Nephron progenitor cell (in vitro differentiated cells): ENCODE measurements at regions not wholly inside any gene's neighbourhood (a gene's known extent, or its start where the extent isn't known, plus 50 kb on each side); places are given as distances from the start of the nearest gene placed in this dataset.

Source experiments
- DNase-seq: peaks from one replicate; pipeline ENCODE4 v3.0.0; 2021
- H3K27ac Mint-ChIP-seq: 2 replicates; pipeline ENCODE4 v1.8.0; 2021; ENCODE audit warnings: mild to moderate bottlenecking, moderate library complexity, mixed read lengths
- H3K27me3 Mint-ChIP-seq: 2 replicates; pipeline ENCODE4 v1.8.0; 2021; ENCODE audit warnings: mild to moderate bottlenecking, low read depth, mixed read lengths; ENCODE audit not compliant: poor library complexity
- H3K36me3 Mint-ChIP-seq: 2 replicates; pipeline ENCODE4 v1.8.0; 2021; ENCODE audit warnings: low read depth, mixed read lengths
- H3K4me1 Mint-ChIP-seq: 2 replicates; pipeline ENCODE4 v1.8.0; 2021; ENCODE audit warnings: mixed read lengths
- H3K4me3 Mint-ChIP-seq: 2 replicates; pipeline ENCODE4 v1.8.0; 2021; ENCODE audit warnings: mild to moderate bottlenecking, moderate library complexity, mixed read lengths
- H3K9me3 Mint-ChIP-seq: 2 replicates; pipeline ENCODE4 v1.8.0; 2021; ENCODE audit warnings: mild to moderate bottlenecking, moderate library complexity, mixed read lengths
- CTCF ChIP-seq: fragments of 200-600 bp; sonication (generic); IDR thresholded peaks from 2 replicates; pipeline ENCODE4 v1.5.0; 2021; ENCODE audit warnings: antibody characterized with exemption

GRCh38 chr17:70454908-70455307 is 285.6 kb downstream of the KCNJ2 start:
- Mint-ChIP-seq H3K27me3 (peaks cover 4% of the 10 kb centered on the region), H3K27ac (no peak overlapping the region), H3K9me3 (peaks cover 19% of the 10 kb centered on the region), H3K4me3 (no peak overlapping the region), H3K36me3 (peaks cover 7% of the 10 kb centered on the region), H3K4me1 (no peaks in the 10 kb centered on the region)
- TF ChIP-seq CTCF: no peak
- DNase-seq: no peak

GRCh38 chr17:70464995-70465394 is 295.7 kb downstream of the KCNJ2 start:
- Mint-ChIP-seq H3K27ac (no peak overlapping the region), H3K36me3 (no peaks in the 10 kb centered on the region), H3K4me3 (no peak overlapping the region), H3K27me3 (no peaks in the 10 kb centered on the region), H3K4me1 (no peaks in the 10 kb centered on the region), H3K9me3 (no peaks in the 10 kb centered on the region)
- TF ChIP-seq CTCF: no peak
- no peak for DNase-seq

GRCh38 chr17:70468661-70469060 is 299.3 kb downstream of the KCNJ2 start:
- Mint-ChIP-seq H3K36me3 (no peaks in the 10 kb centered on the region), H3K4me3 (no peak overlapping the region), H3K27me3 (no peaks in the 10 kb centered on the region), H3K9me3 (no peaks in the 10 kb centered on the region), H3K27ac (no peak overlapping the region), H3K4me1 (no peaks in the 10 kb centered on the region)
- DNase-seq: no peak
- TF ChIP-seq CTCF: no peak

- H3K9me3 Mint-ChIP-seq: no peaks in the 10 kb centered on the region
- no peaks in the 10 kb centered on the region for H3K4me1 Mint-ChIP-seq
- peaks cover 3% of the 10 kb centered on the region for H3K27me3 Mint-ChIP-seq
- TF ChIP-seq CTCF: no peak
- H3K36me3 Mint-ChIP-seq: no peaks in the 10 kb centered on the region
- H3K27ac Mint-ChIP-seq: no peak overlapping the region
- H3K4me3 Mint-ChIP-seq: no peak overlapping the region
- no peak for DNase-seq
Measured at GRCh38 chr17:70473049-70473448, 303.7 kb downstream of the KCNJ2 start.

- no peak for TF ChIP-seq CTCF
- Mint-ChIP-seq H3K36me3 (no peaks in the 10 kb centered on the region), H3K9me3 (no peaks in the 10 kb centered on the region), H3K27ac (no peak overlapping the region), H3K4me1 (no peaks in the 10 kb centered on the region), H3K4me3 (no peak overlapping the region), H3K27me3 (peaks cover 6% of the 10 kb centered on the region)
- no peak for DNase-seq
Measured at GRCh38 chr17:70476368-70476767, 307.0 kb downstream of the KCNJ2 start.

GRCh38 chr17:70478902-70479301 is 309.6 kb downstream of the KCNJ2 start:
- no peak overlapping the region for H3K4me3 Mint-ChIP-seq
- TF ChIP-seq CTCF: no peak
- DNase-seq: no peak
- H3K36me3 Mint-ChIP-seq: no peaks in the 10 kb centered on the region
- peaks cover 14% of the 10 kb centered on the region for H3K9me3 Mint-ChIP-seq
- H3K27me3 Mint-ChIP-seq: peaks cover 7% of the 10 kb centered on the region
- H3K27ac Mint-ChIP-seq: no peak overlapping the region
- no peaks in the 10 kb centered on the region for H3K4me1 Mint-ChIP-seq
